A673 (cell line): ENCODE measurements at regions not wholly inside any gene's neighbourhood (a gene's known extent, or its start where the extent isn't known, plus 50 kb on each side); places are given as distances from the start of the nearest gene placed in this dataset.
A peak's percentile ranks its signal among the peaks of the same experiment; 100 is the strongest.

Experiments
- BruUV-seq: library from RNA; stranded (reverse); fragments of 400-500 nt; replicated peaks from 2 replicates; lab custom pipeline; 2021; lab: Mats Ljungman, UMichigan
- CTCF ChIA-PET: fragments of 300-600 bp; sonication (Branson Sonifier 250); formaldehyde crosslinking; loops from one replicate; lab custom pipeline; 2022; ENCODE audit warnings: antibody characterized with exemption; lab: Charles Lee
- POLR2A ChIA-PET: fragments of 300-600 bp; sonication (Branson Sonifier 250); formaldehyde crosslinking; loops from one replicate; lab custom pipeline; 2022; ENCODE audit warnings: antibody characterized with exemption; ENCODE audit not compliant: low non-redundant PET; lab: Charles Lee
- DNase-seq: peaks from one replicate; pipeline ENCODE4 v3.0.0-alpha.2; 2015; ENCODE audit warnings: low spot score
- H3K27ac ChIP-seq: fragments of 200-600 bp; sonication (generic); 2 replicates; pipeline ENCODE4 v1.5.1; 2016; ENCODE audit warnings: mixed run types, low read depth, mild to moderate bottlenecking, mixed read lengths, antibody characterized with exemption, low read length; ENCODE audit not compliant: poor library complexity, severe bottlenecking
- H3K27me3 ChIP-seq: fragments of 200-600 bp; sonication (generic); replicated peaks from 2 replicates; pipeline ENCODE4 v1.6.1; 2017; ENCODE audit warnings: mixed run types, low read depth, mild to moderate bottlenecking, mixed read lengths, antibody characterized with exemption, low read length; ENCODE audit not compliant: insufficient read depth, poor library complexity
- H3K36me3 ChIP-seq: fragments of 200-600 bp; sonication (generic); 2 replicates; pipeline ENCODE4 v1.6.1; 2016; ENCODE audit warnings: mixed run types, mild to moderate bottlenecking, mixed read lengths, antibody characterized with exemption, low read length; ENCODE audit not compliant: insufficient read depth, poor library complexity, severe bottlenecking
- H3K4me1 ChIP-seq: fragments of 200-600 bp; sonication (generic); 2 replicates; pipeline ENCODE4 v1.6.1; 2017; ENCODE audit warnings: mixed run types, mild to moderate bottlenecking, mixed read lengths, antibody characterized with exemption, low read length; ENCODE audit not compliant: insufficient read depth, poor library complexity, severe bottlenecking
- H3K4me3 ChIP-seq: fragments of 200-600 bp; sonication (generic); 2 replicates; pipeline ENCODE4 v1.5.1; 2016; ENCODE audit warnings: low read depth, mixed run types, mild to moderate bottlenecking, mixed read lengths, low read length; ENCODE audit not compliant: poor library complexity, severe bottlenecking
- H3K9me3 ChIP-seq: fragments of 200-600 bp; sonication (generic); 2 replicates; pipeline ENCODE4 v1.6.1; 2016; ENCODE audit warnings: mixed run types, low read depth, mild to moderate bottlenecking, mixed read lengths, antibody characterized with exemption, low read length; ENCODE audit not compliant: poor library complexity, severe bottlenecking
- EZH2 ChIP-seq: fragments of 200-600 bp; sonication (generic); IDR thresholded peaks from 2 replicates; pipeline ENCODE4 v1.6.1; 2017; ENCODE audit warnings: borderline replicate concordance, low read depth, mild to moderate bottlenecking, mixed read lengths, antibody characterized with exemption, low read length; ENCODE audit not compliant: poor library complexity, severe bottlenecking
- intact Hi-C: fragments of 100-400 bp; cut with micrococcal nuclease; formaldehyde crosslinking; loops from one replicate; pipeline ENCODE4 v1.10.0; 2022; ENCODE audit not compliant: unreplicated experiment
- TF ChIP-seq, protein P1 (sequence below): fragments of 300-800, 200-600 bp; sonication (generic); conservative IDR thresholded peaks from 2 replicates; pipeline ENCODE4 v1.5.1; 2017; ENCODE audit warnings: low read depth, mild to moderate bottlenecking, antibody characterized with exemption, low read length, moderate library complexity, mixed read lengths

DNA sequence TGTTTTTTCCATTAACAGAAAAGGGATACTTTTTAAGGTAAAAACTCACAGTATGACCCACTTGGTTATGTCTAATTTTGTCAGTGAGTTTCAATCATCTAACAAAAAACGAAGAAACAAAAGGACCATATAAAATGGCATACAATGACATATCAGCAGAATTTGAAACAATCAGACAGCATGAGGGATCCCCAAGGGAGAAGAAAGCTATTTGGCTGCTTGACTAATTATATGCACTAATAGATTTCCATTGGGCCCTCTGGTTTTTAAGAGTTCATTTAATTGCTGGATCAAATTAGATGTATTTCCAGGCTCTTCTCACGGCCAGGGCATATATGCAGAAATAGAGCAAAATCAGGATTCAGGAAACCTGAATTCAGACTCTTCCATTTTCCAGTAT, 376.4 kb upstream of the GBE1 start:
- H3K27me3 ChIP-seq: no peaks in the 10 kb centered on the region
- no peak overlapping the region for H3K27ac ChIP-seq
- no peaks in the 10 kb centered on the region for H3K36me3 ChIP-seq
- no peaks in the 10 kb centered on the region for H3K4me1 ChIP-seq
- no peak for DNase-seq
- no peaks in the 10 kb centered on the region for H3K9me3 ChIP-seq
- ChIA-PET CTCF (no interaction called here), POLR2A (no interaction called here)
- H3K4me3 ChIP-seq: no peak overlapping the region
- BruUV-seq: no TSS peak
- intact Hi-C loops: loop anchor here (10.0 kb wide), 2 partner anchors 553 to 723 kb away; no protein-coding TSS in a partner anchor
- TF ChIP-seq, protein P1, sequence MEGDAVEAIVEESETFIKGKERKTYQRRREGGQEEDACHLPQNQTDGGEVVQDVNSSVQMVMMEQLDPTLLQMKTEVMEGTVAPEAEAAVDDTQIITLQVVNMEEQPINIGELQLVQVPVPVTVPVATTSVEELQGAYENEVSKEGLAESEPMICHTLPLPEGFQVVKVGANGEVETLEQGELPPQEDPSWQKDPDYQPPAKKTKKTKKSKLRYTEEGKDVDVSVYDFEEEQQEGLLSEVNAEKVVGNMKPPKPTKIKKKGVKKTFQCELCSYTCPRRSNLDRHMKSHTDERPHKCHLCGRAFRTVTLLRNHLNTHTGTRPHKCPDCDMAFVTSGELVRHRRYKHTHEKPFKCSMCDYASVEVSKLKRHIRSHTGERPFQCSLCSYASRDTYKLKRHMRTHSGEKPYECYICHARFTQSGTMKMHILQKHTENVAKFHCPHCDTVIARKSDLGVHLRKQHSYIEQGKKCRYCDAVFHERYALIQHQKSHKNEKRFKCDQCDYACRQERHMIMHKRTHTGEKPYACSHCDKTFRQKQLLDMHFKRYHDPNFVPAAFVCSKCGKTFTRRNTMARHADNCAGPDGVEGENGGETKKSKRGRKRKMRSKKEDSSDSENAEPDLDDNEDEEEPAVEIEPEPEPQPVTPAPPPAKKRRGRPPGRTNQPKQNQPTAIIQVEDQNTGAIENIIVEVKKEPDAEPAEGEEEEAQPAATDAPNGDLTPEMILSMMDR: no peak

DNA sequence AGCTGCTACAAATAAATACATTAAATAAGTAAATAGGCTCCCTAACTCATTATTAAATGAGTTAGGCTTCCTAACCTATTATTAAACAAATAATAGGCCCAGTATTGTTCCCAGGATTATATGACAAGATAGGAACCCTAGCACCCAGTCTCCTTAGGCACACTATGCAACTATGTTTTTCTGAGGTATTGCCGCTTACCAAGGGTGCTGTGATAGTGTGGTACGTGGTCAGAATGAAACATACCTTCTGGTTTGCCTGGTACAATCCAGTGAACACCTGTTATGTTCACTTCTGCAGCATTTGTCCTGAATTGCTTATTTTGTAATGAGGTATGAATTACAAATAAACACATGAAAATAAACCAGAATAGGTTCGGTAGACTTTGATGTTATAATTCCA, 375.6 kb upstream of the GBE1 start:
- DNase-seq: no peak
- CTCF ChIA-PET: interaction anchor here (0.6 kb wide), 1 partner anchor 13 kb away, joined by 4 read pairs; no protein-coding TSS in a partner anchor
- no TSS peak for BruUV-seq
- intact Hi-C loops: loop anchor here (10.0 kb wide), 2 partner anchors 552 to 722 kb away; no protein-coding TSS in a partner anchor
- Histone ChIP-seq H3K36me3 (no peaks in the 10 kb centered on the region), H3K4me3 (no peak overlapping the region), H3K27me3 (no peaks in the 10 kb centered on the region), H3K9me3 (no peaks in the 10 kb centered on the region), H3K4me1 (no peaks in the 10 kb centered on the region), H3K27ac (no peak overlapping the region)
- POLR2A ChIA-PET: no interaction called here
- TF ChIP-seq, protein P1: no peak
- no peak for TF ChIP-seq EZH2

- BruUV-seq: no TSS peak
- H3K4me3 ChIP-seq: no peak overlapping the region
- ChIA-PET CTCF (no interaction called here), POLR2A (no interaction called here)
- no peaks in the 10 kb centered on the region for H3K4me1 ChIP-seq
- peak; percentile 57 for DNase-seq
- no peak overlapping the region for H3K27ac ChIP-seq
- TF ChIP-seq EZH2: no peak
- TF ChIP-seq, protein P1: peak; percentile 80
- no peaks in the 10 kb centered on the region for H3K9me3 ChIP-seq
- H3K36me3 ChIP-seq: no peaks in the 10 kb centered on the region
- intact Hi-C loops: loop anchor here (1.0 to 10.0 kb wide), 5 partner anchors 262 to 718 kb away; no protein-coding TSS in a partner anchor
- no peaks in the 10 kb centered on the region for H3K27me3 ChIP-seq
Measured at GRCh38 chr3:82133070-82133606, 371.7 kb upstream of the GBE1 start.
